Ishikawa (cell line): ENCODE measurements at regions not wholly inside any gene's neighbourhood (a gene's known extent, or its start where the extent isn't known, plus 50 kb on each side); places are given as distances from the start of the nearest gene placed in this dataset.

ENCODE experiments used
- CEBPB ChIP-seq: IDR thresholded peaks from 2 replicates; pipeline ENCODE4 v1.6.1; 2012
- TAF1 ChIP-seq: IDR thresholded peaks from 2 replicates; pipeline ENCODE4 v1.6.1; 2012; ENCODE audit warnings: low read depth, mild to moderate bottlenecking
- TCF12 ChIP-seq: IDR thresholded peaks from 2 replicates; pipeline ENCODE4 v1.6.1; 2012; ENCODE audit warnings: low read depth

GRCh38 chr4:57437649-57438048 lies 327.5 kb upstream of the IGFBP7 start:
- TF ChIP-seq CEBPB (no peak), TAF1 (no peak), TCF12 (no peak)
